Immature natural killer cell (primary cell): ENCODE measurements at regions not wholly inside any gene's neighbourhood (a gene's known extent, or its start where the extent isn't known, plus 50 kb on each side); places are given as distances from the start of the nearest gene placed in this dataset.

ENCODE experiments used
- DNase-seq, 3 donors: peaks; one replicate each; pipeline ENCODE4 v3.0.0; 2022; ENCODE audit warnings: mixed read lengths in 1 of 3
- H3K27ac Mint-ChIP-seq, 6 donors: one replicate each; pipeline ENCODE4 v1.8.0; 2020; ENCODE audit warnings: mixed read lengths in 6 of 6, mild to moderate bottlenecking in 5 of 6, inconsistent platforms in 4 of 6, moderate library complexity in 3 of 6
- H3K27me3 Mint-ChIP-seq, 3 donors: one replicate each; pipeline ENCODE4 v1.8.0; 2020 to 2021; ENCODE audit warnings: low read depth in 3 of 3, mild to moderate bottlenecking in 3 of 3, mixed read lengths in 3 of 3, moderate library complexity in 3 of 3, inconsistent platforms in 1 of 3
- H3K36me3 Mint-ChIP-seq, 3 donors: one replicate each; pipeline ENCODE4 v1.8.0; 2020; ENCODE audit warnings: mixed read lengths in 3 of 3, inconsistent platforms in 2 of 3, mild to moderate bottlenecking in 2 of 3
- H3K4me1 Mint-ChIP-seq, 2 donors: one replicate each; pipeline ENCODE4 v1.8.0; 2020; ENCODE audit warnings: inconsistent platforms in 2 of 2, mild to moderate bottlenecking in 2 of 2, mixed read lengths in 2 of 2, moderate library complexity in 1 of 2
- H3K4me3 Mint-ChIP-seq, 5 donors: one replicate each; pipeline ENCODE4 v1.8.0; 2020; ENCODE audit warnings: mild to moderate bottlenecking in 5 of 5, mixed read lengths in 5 of 5, inconsistent platforms in 3 of 5, moderate library complexity in 3 of 5
- H3K9me3 Mint-ChIP-seq, 6 donors: one replicate each; pipeline ENCODE4 v1.8.0; 2020; ENCODE audit warnings: mild to moderate bottlenecking in 6 of 6, mixed read lengths in 6 of 6, inconsistent platforms in 4 of 6, moderate library complexity in 3 of 6

DNA sequence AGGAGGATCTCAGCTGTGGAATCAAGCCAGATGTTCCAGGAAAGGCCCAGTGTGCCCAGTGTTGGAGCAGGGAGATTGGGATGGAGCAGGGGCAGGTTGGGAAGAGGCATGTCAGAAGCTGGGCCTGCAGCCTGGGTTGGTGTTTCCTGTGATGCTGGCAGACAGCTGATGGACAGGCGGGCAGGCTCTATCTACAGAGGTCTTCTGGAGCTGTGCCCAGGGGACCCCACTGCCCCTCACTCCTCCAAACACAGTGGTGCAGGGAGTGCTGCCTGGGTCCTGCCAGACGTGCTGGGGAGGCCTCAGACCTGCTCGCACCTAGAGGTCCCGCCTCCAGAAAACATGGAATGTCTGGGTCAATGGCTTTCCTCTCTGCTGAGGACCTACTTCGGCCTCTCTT is 182.9 kb upstream of the TCERG1L start:
- no peak overlapping the region for H3K27ac Mint-ChIP-seq
- H3K36me3 Mint-ChIP-seq = no peaks in the 10 kb centered on the region
- DNase-seq = no peak
- H3K4me1 Mint-ChIP-seq = no peaks in the 10 kb centered on the region
- no peak overlapping the region for H3K4me3 Mint-ChIP-seq
- peaks cover 0 to 3% (median 0%) of the 10 kb centered on the region in 6 donors for H3K9me3 Mint-ChIP-seq
- no peaks in the 10 kb centered on the region for H3K27me3 Mint-ChIP-seq

- H3K36me3 Mint-ChIP-seq = no peaks in the 10 kb centered on the region
Observed at GRCh38 chr10:131495224-131495623, 183.7 kb upstream of the TCERG1L start.

DNA sequence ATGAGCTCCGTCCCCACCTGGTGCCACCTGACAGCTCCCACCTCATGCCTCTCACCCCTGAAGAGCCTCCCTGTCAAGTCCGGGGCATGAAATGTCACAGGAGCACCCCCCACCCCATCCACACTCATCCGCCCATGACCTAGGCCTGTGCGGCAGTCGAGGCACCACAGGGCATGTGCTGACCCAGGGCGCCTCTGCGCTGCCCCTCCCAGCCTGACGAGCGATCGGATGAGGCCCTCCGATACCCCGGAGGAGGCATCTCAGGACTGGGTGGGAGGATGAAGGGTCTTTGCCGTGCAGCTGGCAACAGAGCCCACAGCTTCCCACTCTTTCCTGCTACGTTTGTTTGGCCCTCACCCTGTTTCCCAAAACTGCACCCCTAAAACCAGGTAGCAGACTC is 184.4 kb upstream of the TCERG1L start:
- H3K27me3 Mint-ChIP-seq = peaks cover 0 to 2% (median 1%) of the 10 kb centered on the region in 3 donors
- no peak for DNase-seq
- no peaks in the 10 kb centered on the region for H3K4me1 Mint-ChIP-seq
- no peak overlapping the region for H3K27ac Mint-ChIP-seq
- peaks cover 0 to 3% (median 0%) of the 10 kb centered on the region in 6 donors for H3K9me3 Mint-ChIP-seq
- no peak overlapping the region for H3K4me3 Mint-ChIP-seq
- no peaks in the 10 kb centered on the region for H3K36me3 Mint-ChIP-seq

More at GRCh38 chr10:131495224-131495623, 183.7 kb upstream of the TCERG1L start:
- Mint-ChIP-seq H3K4me1 (no peaks in the 10 kb centered on the region), H3K9me3 (peaks cover 0 to 3% (median 0%) of the 10 kb centered on the region in 6 donors), H3K27ac (no peak overlapping the region), H3K27me3 (peaks cover 0 to 2% (median 1%) of the 10 kb centered on the region in 3 donors), H3K4me3 (no peak overlapping the region)
- no peak for DNase-seq

DNA sequence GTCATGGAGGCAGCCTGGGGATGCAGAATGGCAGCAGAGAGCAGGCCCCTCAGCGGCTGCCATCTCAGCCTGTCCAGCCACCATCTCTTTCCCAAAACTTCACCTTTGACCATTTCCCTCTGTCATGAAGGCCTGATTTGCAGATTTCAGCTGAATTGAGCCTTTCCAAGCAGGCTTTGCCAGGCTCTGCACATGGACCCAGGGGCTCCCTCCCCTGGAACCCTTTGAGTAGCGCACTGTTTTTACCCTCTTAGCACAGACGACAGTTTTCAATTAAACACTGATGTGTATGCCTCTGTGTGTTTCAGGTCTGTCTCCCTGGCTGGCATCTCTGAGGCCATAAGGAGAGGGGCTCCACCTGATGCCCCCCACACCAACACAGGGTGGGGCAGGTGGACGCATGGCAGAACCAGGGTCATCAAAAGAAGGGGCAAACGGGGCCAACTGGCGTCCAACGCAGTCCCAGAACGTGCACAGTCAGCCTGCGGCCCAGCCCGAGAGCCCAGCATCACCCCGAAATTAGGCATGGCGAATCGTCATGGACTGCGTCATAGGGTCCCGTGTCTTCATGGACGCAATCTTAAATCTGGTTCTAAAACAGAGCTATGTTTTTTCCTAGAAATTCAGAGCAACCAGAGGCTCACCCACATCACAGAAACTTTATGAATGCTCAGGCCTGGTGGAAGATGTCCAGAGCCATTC is 185.0 kb upstream of the TCERG1L start:
- Mint-ChIP-seq H3K4me3 (no peak overlapping the region), H3K27me3 (peaks cover 0 to 2% (median 1%) of the 10 kb centered on the region in 3 donors), H3K27ac (no peak overlapping the region), H3K36me3 (no peaks in the 10 kb centered on the region), H3K9me3 (peaks cover 0 to 5% (median 0%) of the 10 kb centered on the region in 6 donors), H3K4me1 (no peaks in the 10 kb centered on the region)
- DNase-seq = no peak

GRCh38 chr10:131499566-131499965 is 188.0 kb upstream of the TCERG1L start:
- no peaks in the 10 kb centered on the region for H3K4me1 Mint-ChIP-seq
- no peak overlapping the region for H3K27ac Mint-ChIP-seq
- H3K4me3 Mint-ChIP-seq = no peak overlapping the region
- DNase-seq = no peak
- H3K36me3 Mint-ChIP-seq = peaks cover 0 to 4% (median 0%) of the 10 kb centered on the region in 3 donors
- H3K27me3 Mint-ChIP-seq = peaks cover 0 to 4% (median 1%) of the 10 kb centered on the region in 3 donors
- peaks cover 6 to 22% (median 8%) of the 10 kb centered on the region in 6 donors for H3K9me3 Mint-ChIP-seq

- Mint-ChIP-seq H3K4me3 (no peak overlapping the region), H3K36me3 (peaks cover 0 to 4% (median 0%) of the 10 kb centered on the region in 3 donors), H3K27ac (no peak overlapping the region), H3K4me1 (no peaks in the 10 kb centered on the region), H3K9me3 (peaks cover 5 to 27% (median 13%) of the 10 kb centered on the region in 6 donors), H3K27me3 (peaks cover 0 to 4% (median 1%) of the 10 kb centered on the region in 3 donors)
- DNase-seq = no peak
Observed at GRCh38 chr10:131500181-131500580, 188.7 kb upstream of the TCERG1L start.

DNA sequence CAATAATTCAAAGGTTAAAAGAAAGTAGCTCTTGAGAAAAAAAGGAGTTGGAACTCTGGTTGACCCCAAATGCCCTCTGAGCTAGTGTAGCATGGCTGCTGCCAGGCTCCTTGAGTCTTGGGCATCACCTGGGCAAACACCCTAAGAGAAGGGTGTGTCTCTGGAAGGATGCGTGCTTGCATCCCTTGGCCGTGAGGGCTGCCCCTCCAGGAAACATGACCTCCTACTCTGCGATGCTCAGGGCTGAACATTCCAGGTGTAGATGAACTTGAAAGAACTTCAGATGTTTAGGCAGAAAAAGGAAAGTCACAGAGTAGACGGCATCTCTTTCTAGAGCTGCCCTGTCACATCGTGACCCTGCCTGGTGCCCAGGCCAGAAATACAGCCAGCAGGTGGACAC is 189.4 kb upstream of the TCERG1L start:
- Mint-ChIP-seq H3K36me3 (peaks cover 0 to 4% (median 0%) of the 10 kb centered on the region in 3 donors), H3K4me1 (no peaks in the 10 kb centered on the region), H3K4me3 (no peak overlapping the region), H3K9me3 (peaks cover 6 to 27% (median 14%) of the 10 kb centered on the region in 6 donors), H3K27ac (no peak overlapping the region), H3K27me3 (peaks cover 0 to 4% (median 1%) of the 10 kb centered on the region in 3 donors)
- DNase-seq = no peak

DNA sequence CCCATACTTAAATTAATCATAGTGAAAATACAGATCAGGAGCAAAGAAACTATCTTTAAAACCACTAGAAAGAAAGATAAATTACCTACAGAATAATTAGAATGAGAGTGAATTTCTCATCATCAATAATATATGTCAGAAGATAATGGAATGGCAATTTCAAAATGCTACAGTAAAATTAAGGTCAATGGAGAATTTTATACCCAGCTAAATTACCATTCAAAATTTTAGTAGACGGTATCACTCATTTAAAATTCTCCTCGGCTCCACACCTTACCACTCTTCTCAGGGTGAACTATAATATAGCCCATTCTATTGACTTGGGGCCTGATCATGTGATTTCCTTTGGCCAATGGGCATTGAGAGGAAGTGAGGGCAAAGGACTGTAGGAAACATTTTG is 192.5 kb upstream of the TCERG1L start:
- no peaks in the 10 kb centered on the region for H3K4me1 Mint-ChIP-seq
- H3K4me3 Mint-ChIP-seq = no peak overlapping the region

GRCh38 chr10:131511391-131511790 is 199.9 kb upstream of the TCERG1L start:
- no peaks in the 10 kb centered on the region for H3K4me1 Mint-ChIP-seq
- no peak overlapping the region for H3K4me3 Mint-ChIP-seq
- peaks cover 0 to under 1% (median 0%) of the 10 kb centered on the region in 3 donors for H3K27me3 Mint-ChIP-seq
- H3K36me3 Mint-ChIP-seq = no peaks in the 10 kb centered on the region
- no peak for DNase-seq
- H3K9me3 Mint-ChIP-seq = peaks cover 0 to 3% (median 0%) of the 10 kb centered on the region in 6 donors
- H3K27ac Mint-ChIP-seq = no peak overlapping the region

More for the DNA sequence above, 192.5 kb upstream of the TCERG1L start:
- Mint-ChIP-seq H3K9me3 (peaks cover 6 to 27% (median 14%) of the 10 kb centered on the region in 6 donors), H3K36me3 (peaks cover 0 to 4% (median 0%) of the 10 kb centered on the region in 3 donors), H3K27ac (no peak overlapping the region), H3K27me3 (peaks cover 0 to 4% (median 1%) of the 10 kb centered on the region in 3 donors)
- DNase-seq = no peak

GRCh38 chr10:131512852-131513251 is 201.3 kb upstream of the TCERG1L start:
- no peak overlapping the region for H3K27ac Mint-ChIP-seq
- peaks cover 0 to 3% (median 0%) of the 10 kb centered on the region in 6 donors for H3K9me3 Mint-ChIP-seq
- H3K27me3 Mint-ChIP-seq = peaks cover 0 to 4% (median 0%) of the 10 kb centered on the region in 3 donors
- H3K4me3 Mint-ChIP-seq = no peak overlapping the region
- no peak for DNase-seq
- no peaks in the 10 kb centered on the region for H3K4me1 Mint-ChIP-seq
- H3K36me3 Mint-ChIP-seq = no peaks in the 10 kb centered on the region

- Mint-ChIP-seq H3K27me3 (peaks cover 0 to 4% (median 0%) of the 10 kb centered on the region in 3 donors), H3K27ac (no peak overlapping the region), H3K4me3 (no peak overlapping the region)
Observed at GRCh38 chr10:131513445-131513844, 201.9 kb upstream of the TCERG1L start.

GRCh38 chr10:131513901-131514300 is 202.4 kb upstream of the TCERG1L start:
- peaks cover 0 to 4% (median 0%) of the 10 kb centered on the region in 3 donors for H3K27me3 Mint-ChIP-seq
- peaks cover 0 to 3% (median 0%) of the 10 kb centered on the region in 6 donors for H3K9me3 Mint-ChIP-seq

More at GRCh38 chr10:131513445-131513844, 201.9 kb upstream of the TCERG1L start:
- no peak for DNase-seq
- no peaks in the 10 kb centered on the region for H3K36me3 Mint-ChIP-seq
- peaks cover 0 to 3% (median 0%) of the 10 kb centered on the region in 6 donors for H3K9me3 Mint-ChIP-seq
- H3K4me1 Mint-ChIP-seq = no peaks in the 10 kb centered on the region

GRCh38 chr10:131514454-131514853 is 202.9 kb upstream of the TCERG1L start:
- no peak for DNase-seq
- Mint-ChIP-seq H3K4me1 (no peaks in the 10 kb centered on the region), H3K4me3 (no peak overlapping the region), H3K27me3 (peaks cover 0 to 4% (median 3%) of the 10 kb centered on the region in 3 donors), H3K27ac (no peak overlapping the region), H3K9me3 (peaks cover 0 to 3% (median 0%) of the 10 kb centered on the region in 6 donors), H3K36me3 (no peaks in the 10 kb centered on the region)

More at GRCh38 chr10:131513901-131514300, 202.4 kb upstream of the TCERG1L start:
- DNase-seq = no peak
- no peak overlapping the region for H3K27ac Mint-ChIP-seq
- H3K4me3 Mint-ChIP-seq = no peak overlapping the region
- no peaks in the 10 kb centered on the region for H3K36me3 Mint-ChIP-seq
- no peaks in the 10 kb centered on the region for H3K4me1 Mint-ChIP-seq

- DNase-seq = no peak
- no peaks in the 10 kb centered on the region for H3K9me3 Mint-ChIP-seq
- no peak overlapping the region for H3K27ac Mint-ChIP-seq
- peaks cover 0 to 4% (median 3%) of the 10 kb centered on the region in 3 donors for H3K27me3 Mint-ChIP-seq
- no peaks in the 10 kb centered on the region for H3K4me1 Mint-ChIP-seq
- H3K4me3 Mint-ChIP-seq = no peak overlapping the region
- H3K36me3 Mint-ChIP-seq = no peaks in the 10 kb centered on the region
Observed at GRCh38 chr10:131516285-131516684, 204.8 kb upstream of the TCERG1L start.
